LNCaP clone FGC (cell line): ENCODE measurements at regions not wholly inside any gene's neighbourhood (a gene's known extent, or its start where the extent isn't known, plus 50 kb on each side); places are given as distances from the start of the nearest gene placed in this dataset.

ENCODE experiments used
- DNase-seq: peaks from one replicate; pipeline ENCODE4 v3.0.0-alpha.2; 2011; ENCODE audit warnings: low read depth
- H3K4me3 ChIP-seq: 2 replicates; pipeline ENCODE4 v1.5.1; 2011; ENCODE audit warnings: mild to moderate bottlenecking, low read depth, low read length, control low read depth
- TF ChIP-seq, protein P1 (sequence below): IDR thresholded peaks from 2 replicates; pipeline ENCODE4 v1.5.1; 2012; ENCODE audit warnings: mild to moderate bottlenecking; ENCODE audit not compliant: control insufficient read depth, insufficient read depth; ENCODE audit errors: extremely low read depth

DNA sequence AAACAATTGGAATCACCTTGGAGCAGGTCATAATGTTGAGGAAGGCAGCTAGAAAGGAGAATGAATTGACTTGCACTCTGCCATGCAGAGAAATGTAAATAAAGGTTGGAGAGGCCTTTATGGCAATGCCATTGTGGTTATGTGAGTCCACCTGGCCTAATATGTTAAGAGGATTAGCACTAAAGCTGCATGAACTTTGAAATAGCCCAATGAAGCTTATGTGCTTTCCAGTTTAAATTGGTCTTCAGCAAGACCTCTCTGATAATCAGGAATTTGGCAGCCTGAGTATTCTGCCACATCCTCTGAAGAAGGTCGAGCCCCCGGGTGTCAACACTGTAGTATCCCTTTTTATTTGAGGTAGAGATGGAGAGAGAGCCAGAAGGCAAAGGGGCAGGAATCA, 464.9 kb downstream of the CDH2 start:
- no peak overlapping the region for H3K4me3 ChIP-seq
- DNase-seq = no peak
- TF ChIP-seq, protein P1, sequence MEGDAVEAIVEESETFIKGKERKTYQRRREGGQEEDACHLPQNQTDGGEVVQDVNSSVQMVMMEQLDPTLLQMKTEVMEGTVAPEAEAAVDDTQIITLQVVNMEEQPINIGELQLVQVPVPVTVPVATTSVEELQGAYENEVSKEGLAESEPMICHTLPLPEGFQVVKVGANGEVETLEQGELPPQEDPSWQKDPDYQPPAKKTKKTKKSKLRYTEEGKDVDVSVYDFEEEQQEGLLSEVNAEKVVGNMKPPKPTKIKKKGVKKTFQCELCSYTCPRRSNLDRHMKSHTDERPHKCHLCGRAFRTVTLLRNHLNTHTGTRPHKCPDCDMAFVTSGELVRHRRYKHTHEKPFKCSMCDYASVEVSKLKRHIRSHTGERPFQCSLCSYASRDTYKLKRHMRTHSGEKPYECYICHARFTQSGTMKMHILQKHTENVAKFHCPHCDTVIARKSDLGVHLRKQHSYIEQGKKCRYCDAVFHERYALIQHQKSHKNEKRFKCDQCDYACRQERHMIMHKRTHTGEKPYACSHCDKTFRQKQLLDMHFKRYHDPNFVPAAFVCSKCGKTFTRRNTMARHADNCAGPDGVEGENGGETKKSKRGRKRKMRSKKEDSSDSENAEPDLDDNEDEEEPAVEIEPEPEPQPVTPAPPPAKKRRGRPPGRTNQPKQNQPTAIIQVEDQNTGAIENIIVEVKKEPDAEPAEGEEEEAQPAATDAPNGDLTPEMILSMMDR = no peak

DNA sequence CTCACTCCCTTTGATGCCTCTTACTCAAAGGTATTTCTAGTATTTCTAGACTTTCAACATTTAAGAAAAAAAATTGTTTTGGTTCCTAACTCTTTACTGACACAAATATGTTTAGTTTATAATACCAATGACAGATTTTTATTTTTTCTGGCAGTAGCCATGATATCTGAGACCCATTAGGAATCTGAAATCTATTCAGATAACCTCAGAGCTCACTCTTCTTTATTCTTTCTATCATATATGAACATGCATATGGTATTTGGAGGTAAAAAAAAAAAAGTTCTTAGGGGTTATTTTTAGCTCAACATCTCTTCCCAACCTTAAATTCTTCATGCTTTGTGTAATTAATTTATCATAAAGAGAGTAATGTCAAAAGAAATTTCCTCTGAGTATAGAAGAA, 465.5 kb downstream of the CDH2 start:
- TF ChIP-seq, protein P1 = no peak
- DNase-seq = no peak
- H3K4me3 ChIP-seq = no peak overlapping the region

DNA sequence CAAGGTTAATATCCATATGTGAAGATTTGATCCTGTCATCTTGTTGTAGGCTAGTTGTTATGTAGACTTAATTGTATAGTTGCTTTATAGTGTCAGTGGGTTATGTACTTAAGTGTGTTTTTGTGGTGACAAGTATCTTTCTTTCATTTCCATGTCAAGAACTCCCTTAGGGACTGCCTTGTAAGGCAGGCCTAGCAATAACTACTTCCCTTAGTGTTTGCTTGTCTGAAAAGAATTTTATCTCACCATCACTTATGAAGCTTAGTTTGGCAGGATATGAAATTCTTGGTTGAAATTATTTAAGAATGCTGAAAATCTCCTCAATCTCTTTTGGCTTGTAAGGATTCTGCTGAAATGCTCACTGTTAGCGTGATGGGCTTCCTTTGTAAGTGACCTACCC, 467.6 kb downstream of the CDH2 start:
- TF ChIP-seq, protein P1 = no peak
- DNase-seq = no peak
- H3K4me3 ChIP-seq = no peak overlapping the region

DNA sequence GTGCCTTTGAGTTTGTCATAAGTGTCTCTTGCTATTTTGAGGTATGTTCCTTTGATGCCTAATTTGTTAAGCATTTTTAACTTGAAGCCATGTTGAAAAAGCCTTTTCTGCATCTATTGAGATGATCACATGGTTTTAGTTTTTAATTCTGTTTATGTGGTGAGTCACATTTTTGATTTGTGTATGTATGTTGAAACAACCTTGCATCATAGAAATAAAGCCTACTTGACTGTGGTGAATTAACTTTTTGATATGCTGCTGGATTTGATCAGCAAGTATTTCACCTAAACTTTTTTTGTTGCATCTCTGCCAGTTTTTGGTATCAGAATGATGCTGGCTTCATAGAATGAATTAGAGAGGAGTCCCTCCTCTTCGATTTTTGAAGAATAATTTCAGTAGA, 469.7 kb downstream of the CDH2 start:
- TF ChIP-seq, protein P1 = no peak
- DNase-seq = no peak
- no peak overlapping the region for H3K4me3 ChIP-seq

DNA sequence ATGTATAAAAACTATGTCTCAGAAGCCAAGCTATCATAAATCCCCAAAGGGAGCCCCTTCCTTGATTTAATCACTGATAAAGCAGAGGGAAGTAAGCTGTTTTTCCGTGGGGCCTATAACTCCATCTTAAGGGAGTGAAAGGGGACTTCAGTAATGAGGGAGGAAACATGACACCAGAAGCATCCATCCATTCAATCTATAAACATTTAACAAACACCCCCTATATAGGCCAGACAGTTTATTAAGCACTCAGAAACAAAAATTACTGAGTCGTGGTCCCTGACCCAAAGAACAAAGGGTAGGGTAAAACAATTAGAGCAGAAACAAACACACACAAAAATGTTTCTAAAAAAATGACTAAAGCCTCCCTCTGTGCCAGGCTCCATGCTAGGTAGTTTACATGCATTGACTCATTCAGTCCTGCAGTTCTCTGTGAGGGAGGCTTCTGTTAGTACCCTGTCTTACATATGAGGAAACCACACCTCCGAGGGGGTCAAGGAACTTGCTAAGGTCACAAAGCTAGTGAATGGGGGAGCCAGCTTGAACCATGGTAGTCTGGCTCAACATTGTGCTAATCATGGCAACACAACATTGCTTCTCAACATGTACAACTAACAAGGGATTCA, 472.1 kb downstream of the CDH2 start:
- TF ChIP-seq, protein P1 = no peak
- DNase-seq = no peak
- no peak overlapping the region for H3K4me3 ChIP-seq

DNA sequence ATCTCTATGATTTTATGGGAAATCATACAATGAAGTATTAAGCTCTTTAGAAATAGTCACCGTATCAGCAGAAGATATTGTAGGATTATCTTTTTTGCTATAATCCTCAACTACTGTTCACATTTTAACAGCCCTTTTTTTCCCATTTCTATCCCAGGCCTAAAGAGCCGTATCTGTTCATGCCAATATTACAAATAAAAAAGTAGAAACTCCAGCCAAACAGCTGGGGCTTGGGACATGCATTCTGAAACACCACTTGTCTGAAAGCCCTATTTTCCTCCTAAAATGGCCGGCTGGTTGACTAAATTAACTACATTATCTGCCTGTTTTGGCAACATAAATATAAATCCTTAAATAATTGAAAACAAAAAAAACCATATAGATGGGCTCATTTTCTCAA, 477.8 kb downstream of the CDH2 start:
- no peak overlapping the region for H3K4me3 ChIP-seq
- no peak for DNase-seq
- TF ChIP-seq, protein P1 = no peak

DNA sequence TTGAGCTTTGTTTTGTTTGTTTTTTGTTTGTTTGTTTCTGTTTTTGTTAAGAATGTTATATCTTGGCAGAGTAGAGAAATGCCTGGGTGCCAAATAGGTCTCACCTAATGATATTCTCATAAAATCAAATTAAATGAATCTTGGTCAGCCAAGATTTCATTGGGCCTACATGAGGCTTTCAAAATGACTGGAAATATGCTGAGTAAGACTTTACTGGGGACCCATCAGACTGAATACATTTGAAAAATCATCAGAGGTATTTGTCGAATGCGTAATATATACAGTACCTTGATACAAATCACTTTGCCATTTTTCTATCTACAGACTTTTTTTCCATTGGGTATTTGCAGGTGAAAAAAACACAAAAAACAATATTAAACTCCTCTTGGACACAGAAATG, 480.8 kb downstream of the CDH2 start:
- H3K4me3 ChIP-seq = no peak overlapping the region
- DNase-seq = no peak
- TF ChIP-seq, protein P1 = no peak
